ENCODE measurements at regions not wholly inside any gene's neighbourhood (a gene's known extent, or its start where the extent isn't known, plus 50 kb on each side); places are given as distances from the start of the nearest gene placed in this dataset.

DNA sequence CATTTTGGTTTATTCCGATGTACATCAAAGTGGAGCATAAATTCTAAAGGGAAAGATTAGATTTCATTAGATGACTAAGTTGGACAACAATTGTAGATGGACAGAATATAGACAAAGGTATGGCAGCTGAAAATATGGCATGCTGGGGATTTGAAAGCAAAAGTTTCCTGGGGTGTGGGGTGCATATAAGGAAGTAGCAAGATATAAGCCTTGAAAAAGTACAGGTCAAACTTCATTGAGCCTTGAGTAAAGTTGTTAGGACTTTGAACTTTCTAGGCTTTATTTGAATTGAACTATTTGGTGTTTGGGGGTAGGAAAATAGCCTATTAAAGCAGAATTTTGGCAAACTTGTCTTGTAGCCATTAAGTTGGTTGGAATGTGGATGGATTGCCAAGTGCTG, 75.8 kb upstream of the KCNJ16 start:
- TF ChIP-seq, protein P1, sequence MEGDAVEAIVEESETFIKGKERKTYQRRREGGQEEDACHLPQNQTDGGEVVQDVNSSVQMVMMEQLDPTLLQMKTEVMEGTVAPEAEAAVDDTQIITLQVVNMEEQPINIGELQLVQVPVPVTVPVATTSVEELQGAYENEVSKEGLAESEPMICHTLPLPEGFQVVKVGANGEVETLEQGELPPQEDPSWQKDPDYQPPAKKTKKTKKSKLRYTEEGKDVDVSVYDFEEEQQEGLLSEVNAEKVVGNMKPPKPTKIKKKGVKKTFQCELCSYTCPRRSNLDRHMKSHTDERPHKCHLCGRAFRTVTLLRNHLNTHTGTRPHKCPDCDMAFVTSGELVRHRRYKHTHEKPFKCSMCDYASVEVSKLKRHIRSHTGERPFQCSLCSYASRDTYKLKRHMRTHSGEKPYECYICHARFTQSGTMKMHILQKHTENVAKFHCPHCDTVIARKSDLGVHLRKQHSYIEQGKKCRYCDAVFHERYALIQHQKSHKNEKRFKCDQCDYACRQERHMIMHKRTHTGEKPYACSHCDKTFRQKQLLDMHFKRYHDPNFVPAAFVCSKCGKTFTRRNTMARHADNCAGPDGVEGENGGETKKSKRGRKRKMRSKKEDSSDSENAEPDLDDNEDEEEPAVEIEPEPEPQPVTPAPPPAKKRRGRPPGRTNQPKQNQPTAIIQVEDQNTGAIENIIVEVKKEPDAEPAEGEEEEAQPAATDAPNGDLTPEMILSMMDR (IDR thresholded peaks at IDR 0.05; ENCODE audit: insufficient read depth, low read length, poor library complexity, severe bottlenecking): no peak
- no peak for TF ChIP-seq EZH2phosphoT487 (conservative IDR thresholded peaks at IDR 0.05; ENCODE audit: low read length)

Data from SU-DHL-6 (cell line).